K562 (cell line): ENCODE measurements at regions not wholly inside any gene's neighbourhood (a gene's known extent, or its start where the extent isn't known, plus 50 kb on each side); places are given as distances from the start of the nearest gene placed in this dataset.

Experiments
- ATAC-seq: fragments of 200-7000 bp; cut with Tn5 transposase; 3 replicates; pipeline ENCODE4 v1.9.1; 2020; ENCODE audit warnings: moderate library complexity
- BruUV-seq: library from RNA; stranded (reverse); fragments of 400-500 nt; replicated peaks from 2 replicates; lab custom pipeline; 2021; lab: Mats Ljungman, UMichigan
- CTCF ChIA-PET: fragments of 300-600 bp; formaldehyde crosslinking; extraction: SDS; loops from one replicate; lab custom pipeline; 2021; ENCODE audit warnings: low intra/inter-chr PET ratio; lab: Yijun Ruan, JAX
- POLR2A ChIA-PET: fragments of 300-600, 350-650 bp; sonication (Branson Sonifier 250); formaldehyde crosslinking; extraction: SDS; loops from one replicate; lab custom pipeline; 2021; ENCODE audit warnings: antibody characterized with exemption, inconsistent platforms; lab: Yijun Ruan, JAX
- DNase-seq, 4 experiments: peaks; one replicate each; pipeline versions ENCODE4 v3.0.0 to v3.0.0-alpha.2; 2011 to 2018; ENCODE audit warnings: low spot score in 3 of 4, mixed read lengths in 3 of 4; ENCODE audit errors: extremely low read depth in 1 of 4
- FAIRE-seq: peaks from 2 replicates; lab custom pipeline; 2011; peaks lifted over from hg19 to GRCh38; lab: Jason Lieb, UNC
- H2AFZ ChIP-seq: 2 replicates; pipeline ENCODE4 v1.6.0; 2011; ENCODE audit warnings: low read depth, low read length, control low read depth, inconsistent platforms
- H3K27ac ChIP-seq: fragments of 200-600 bp; 3 replicates; pipeline ENCODE4 v1.8.0; 2011; ENCODE audit warnings: low read depth, mild to moderate bottlenecking, control low read depth, inconsistent platforms, low read length, moderate library complexity, mixed read lengths; ENCODE audit errors: extremely low read depth
- H3K27me3 ChIP-seq, 2 experiments: fragments of 300-600 bp in 1 of 2; 2 replicates in 1 of 2; 3 replicates in 1 of 2; pipeline versions ENCODE4 v1.6.0 to v1.8.0; 2011; ENCODE audit warnings: inconsistent platforms in 2 of 2, low read length in 2 of 2, mild to moderate bottlenecking in 1 of 2, mixed read lengths in 1 of 2, moderate library complexity in 1 of 2; ENCODE audit not compliant: control insufficient read depth in 2 of 2, insufficient read depth in 2 of 2
- H3K36me3 ChIP-seq: fragments of 300-600 bp; 3 replicates; pipeline ENCODE4 v1.8.0; 2011; ENCODE audit warnings: mild to moderate bottlenecking, low read length, inconsistent platforms; ENCODE audit not compliant: control insufficient read depth, insufficient read depth
- H3K4me1 ChIP-seq, 2 experiments: fragments of 200-600 bp in 1 of 2; replicated peaks in 1 of 2; 2 replicates in 1 of 2; 3 replicates in 1 of 2; pipeline versions ENCODE4 v1.5.1 to v1.8.0; 2011; ENCODE audit warnings: inconsistent platforms in 2 of 2, low read length in 2 of 2, mild to moderate bottlenecking in 1 of 2, mixed read lengths in 1 of 2, moderate library complexity in 1 of 2; ENCODE audit not compliant: control insufficient read depth in 2 of 2, insufficient read depth in 2 of 2
- H3K4me2 ChIP-seq: 2 replicates; pipeline ENCODE4 v1.6.1; 2011; ENCODE audit warnings: low read length, control low read depth, inconsistent platforms, mixed read lengths; ENCODE audit not compliant: insufficient read depth
- H3K4me3 ChIP-seq: fragments of 200-600 bp; sonication (generic), shearing (Covaris generic); 2 replicates; pipeline ENCODE4 v1.5.1; 2016; ENCODE audit warnings: control low read depth, inconsistent platforms
- H3K79me2 ChIP-seq: fragments of 200-600 bp; 3 replicates; pipeline ENCODE4 v1.8.0; 2011; ENCODE audit warnings: low read length, inconsistent platforms; ENCODE audit not compliant: control insufficient read depth, insufficient read depth
- H3K9ac ChIP-seq, 2 experiments: 2 replicates each; pipeline versions ENCODE4 v1.6.0 to v1.6.1; 2011; ENCODE audit warnings: low read depth in 2 of 2, low read length in 2 of 2, control low read depth in 1 of 2, inconsistent platforms in 1 of 2, mild to moderate bottlenecking in 1 of 2, mixed read lengths in 1 of 2; ENCODE audit not compliant: insufficient read depth in 1 of 2
- H3K9me1 ChIP-seq: one replicate; pipeline ENCODE4 v1.6.0; 2011; ENCODE audit warnings: inconsistent platforms, mild to moderate bottlenecking, low read length, moderate library complexity; ENCODE audit not compliant: control insufficient read depth, insufficient read depth
- H3K9me3 ChIP-seq: replicated peaks from 2 replicates; pipeline ENCODE4 v1.5.1; 2011; ENCODE audit warnings: low read depth, low read length, inconsistent platforms; ENCODE audit not compliant: control insufficient read depth, insufficient read depth
- H4K20me1 ChIP-seq: replicated peaks from 2 replicates; pipeline ENCODE4 v1.6.1; 2011; ENCODE audit warnings: low read length, inconsistent platforms, mixed read lengths; ENCODE audit not compliant: control insufficient read depth, insufficient read depth
- CSDE1 ChIP-seq, 2 experiments: fragments of 450-650 bp; IDR thresholded peaks; 2 replicates each; pipeline ENCODE4 v1.6.1; 2016; ENCODE audit warnings: mild to moderate bottlenecking in 1 of 2
- DLX4 ChIP-seq: fragments of 250-450 bp; sonication (Bioruptor Pico); IDR thresholded peaks from 2 replicates; pipeline ENCODE4 v1.6.1; 2021; ENCODE audit warnings: mild to moderate bottlenecking
- LCOR ChIP-seq: sonication (generic); formaldehyde crosslinking; IDR thresholded peaks from 2 replicates; pipeline ENCODE4 v1.8.0; 2022; ENCODE audit warnings: mild to moderate bottlenecking, missing genetic modification reagents
- NFRKB ChIP-seq: fragments of 450-650 bp; IDR thresholded peaks from 2 replicates; pipeline ENCODE4 v1.6.1; 2016; ENCODE audit warnings: low read depth
- POLR2H ChIP-seq: IDR thresholded peaks from 2 replicates; pipeline ENCODE4 v1.6.1; 2016; ENCODE audit warnings: missing genetic modification characterization, low read depth, mild to moderate bottlenecking, control low read depth, missing compliant biosample characterization, moderate library complexity
- SREBF2 ChIP-seq: sonication (generic); formaldehyde crosslinking; IDR thresholded peaks from 2 replicates; pipeline ENCODE4 v1.4.0; 2020; ENCODE audit warnings: mild to moderate bottlenecking, missing genetic modification reagents
- TSC22D4 ChIP-seq: fragments of 450-650 bp; IDR thresholded peaks from 2 replicates; pipeline ENCODE4 v1.6.1; 2016; ENCODE audit warnings: missing genetic modification characterization, missing biosample characterization, control low read depth
- ZBTB5 ChIP-seq: fragments of 450-650 bp; IDR thresholded peaks from 2 replicates; pipeline ENCODE4 v1.6.1; 2017; ENCODE audit warnings: antibody characterized with exemption
- ZNF57 ChIP-seq: fragments of 450-650 bp; formaldehyde crosslinking; IDR thresholded peaks from 2 replicates; pipeline ENCODE4 v1.4.0; 2020; ENCODE audit warnings: mild to moderate bottlenecking, moderate library complexity
- ZNF780A ChIP-seq: fragments of 250-450 bp; sonication (Bioruptor Pico); IDR thresholded peaks from 2 replicates; pipeline ENCODE4 v1.5.0; 2021; ENCODE audit warnings: mild to moderate bottlenecking
- WGBS: fragments of 100-300 bp; shearing (Covaris generic); methylation state at CpG from one replicate; pipeline ENCODE4 v1.1.6; 2016; ENCODE audit warnings: low coverage, mixed read lengths; ENCODE audit not compliant: insufficient coverage; ENCODE audit errors: missing lambda C conversion rate; 5-methylcytosine and 5-hydroxymethylcytosine counted together
- in situ Hi-C: fragments of 300-500 bp; cut with MboI; formaldehyde crosslinking; loops from 4 replicates; pipeline ENCODE4 v1.15.0; 2018; ENCODE audit warnings: inconsistent platforms, mixed read lengths
- intact Hi-C: fragments of 100-400 bp; cut with micrococcal nuclease; formaldehyde crosslinking; loops from 2 replicates; pipeline ENCODE4 v1.14.2; 2022
- TF ChIP-seq, protein P1 (sequence below): fragments of 200-800 bp; sonication (Bioruptor generic); IDR thresholded peaks from 2 replicates; pipeline ENCODE4 v1.6.1; 2017; ENCODE audit warnings: missing genetic modification characterization, missing compliant biosample characterization
- TF ChIP-seq, protein P2 (sequence below): fragments of 450-650 bp; formaldehyde crosslinking; conservative IDR thresholded peaks from 2 replicates; pipeline ENCODE4 v1.4.0; 2022; ENCODE audit warnings: mild to moderate bottlenecking, missing genetic modification characterization

DNA sequence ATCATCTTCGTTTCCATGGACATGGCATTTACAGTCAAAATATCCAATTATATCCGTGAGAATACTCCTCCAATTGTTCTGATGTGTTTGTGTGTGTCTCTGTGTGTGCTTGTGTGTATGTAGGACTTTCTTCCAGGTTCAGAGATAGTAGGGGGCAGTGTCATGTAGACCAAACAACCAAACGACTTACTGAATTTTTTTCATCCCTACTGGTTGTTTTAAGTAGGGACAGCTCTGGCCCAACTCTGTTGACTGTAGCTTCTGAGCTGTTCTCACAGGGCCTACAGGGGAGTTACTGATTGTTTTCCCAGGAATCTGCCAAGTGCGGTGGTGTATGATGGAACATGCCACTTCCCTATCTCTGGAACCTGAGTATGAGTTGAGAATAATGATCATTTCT, 69.6 kb downstream of the ETAA1 start:
- 4% methylated on average over 4 of the region's 4 CpGs for WGBS
- BruUV-seq = no TSS peak
- CTCF ChIA-PET = no interaction called here
- Histone ChIP-seq H2AFZ (no peak overlapping the region), H3K4me2 (no peak overlapping the region), H3K36me3 (no peaks in the 10 kb centered on the region), H3K27me3 (no peaks in the 10 kb centered on the region), H4K20me1 (no peaks in the 10 kb centered on the region), H3K9ac (no peak overlapping the region), H3K9me1 (no peaks in the 10 kb centered on the region), H3K4me1 (no peaks in the 10 kb centered on the region), H3K4me3 (no peak overlapping the region), H3K27ac (no peak overlapping the region), H3K79me2 (no peaks in the 10 kb centered on the region), H3K9me3 (no peaks in the 10 kb centered on the region)
- DNase-seq = no peak
- intact Hi-C loops (no loop called here), in situ Hi-C loops (no loop called here)
- no peak for TF ChIP-seq CSDE1 (IDR thresholded peaks at IDR 0.05)
- no peak for TF ChIP-seq SREBF2 (CRISPR knock-in tag)
- no peak for TF ChIP-seq ZNF57
- no peak for TF ChIP-seq ZNF780A
- no peak for TF ChIP-seq TSC22D4
- no peak for TF ChIP-seq LCOR
- FAIRE-seq = no peak
- POLR2A ChIA-PET = interaction anchor here (0.7 kb wide), 1 partner anchor 31 kb away, joined by 3 read pairs; no protein-coding TSS in a partner anchor
- ATAC-seq = no peak

DNA sequence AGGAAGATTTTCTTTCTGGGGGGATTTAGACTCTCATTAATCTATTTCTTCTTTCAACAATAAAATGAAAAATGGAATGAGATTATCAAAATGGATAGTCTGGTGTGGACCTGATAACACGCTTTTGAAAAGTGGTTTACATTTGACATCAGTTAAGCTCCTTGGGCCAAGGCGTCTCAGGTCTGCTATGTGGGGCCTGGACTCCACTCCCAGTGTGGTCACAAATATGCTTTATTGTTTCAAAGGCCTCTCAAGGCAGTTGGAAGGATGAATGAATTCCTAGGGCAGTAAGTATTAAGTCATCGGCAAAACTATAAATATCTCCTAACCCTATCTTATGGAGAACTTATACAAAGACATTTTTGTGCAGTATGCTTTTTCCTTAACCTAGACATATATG, 74.5 kb downstream of the ETAA1 start:
- CTCF ChIA-PET = no interaction called here
- Histone ChIP-seq H3K9me1 (no peaks in the 10 kb centered on the region), H3K4me2 (no peak overlapping the region), H3K27ac (no peak overlapping the region), H3K79me2 (no peaks in the 10 kb centered on the region), H3K27me3 (no peaks in the 10 kb centered on the region), H3K4me3 (no peak overlapping the region), H3K9ac (no peak overlapping the region), H3K36me3 (no peaks in the 10 kb centered on the region), H2AFZ (no peak overlapping the region), H3K4me1 (no peaks in the 10 kb centered on the region), H4K20me1 (no peaks in the 10 kb centered on the region), H3K9me3 (no peaks in the 10 kb centered on the region)
- POLR2A ChIA-PET = no interaction called here
- in situ Hi-C loops (no loop called here), intact Hi-C loops (loop anchor here (10.0 kb wide), 3 partner anchors 777 to 1037 kb away; partner anchors contain the start of gene MEIS1)
- DNase-seq (no peak), ATAC-seq (no peak), FAIRE-seq (no peak)
- WGBS = 0% methylated on average over 3 of the region's 3 CpGs
- no TSS peak for BruUV-seq
- TF ChIP-seq DLX4 = no peak
- no peak for TF ChIP-seq POLR2H
- TF ChIP-seq, protein P1, sequence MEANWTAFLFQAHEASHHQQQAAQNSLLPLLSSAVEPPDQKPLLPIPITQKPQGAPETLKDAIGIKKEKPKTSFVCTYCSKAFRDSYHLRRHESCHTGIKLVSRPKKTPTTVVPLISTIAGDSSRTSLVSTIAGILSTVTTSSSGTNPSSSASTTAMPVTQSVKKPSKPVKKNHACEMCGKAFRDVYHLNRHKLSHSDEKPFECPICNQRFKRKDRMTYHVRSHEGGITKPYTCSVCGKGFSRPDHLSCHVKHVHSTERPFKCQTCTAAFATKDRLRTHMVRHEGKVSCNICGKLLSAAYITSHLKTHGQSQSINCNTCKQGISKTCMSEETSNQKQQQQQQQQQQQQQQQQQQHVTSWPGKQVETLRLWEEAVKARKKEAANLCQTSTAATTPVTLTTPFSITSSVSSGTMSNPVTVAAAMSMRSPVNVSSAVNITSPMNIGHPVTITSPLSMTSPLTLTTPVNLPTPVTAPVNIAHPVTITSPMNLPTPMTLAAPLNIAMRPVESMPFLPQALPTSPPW (CRISPR knock-in tag) = no peak
- TF ChIP-seq ZBTB5 = no peak
- no peak for TF ChIP-seq NFRKB
- TF ChIP-seq, protein P2, sequence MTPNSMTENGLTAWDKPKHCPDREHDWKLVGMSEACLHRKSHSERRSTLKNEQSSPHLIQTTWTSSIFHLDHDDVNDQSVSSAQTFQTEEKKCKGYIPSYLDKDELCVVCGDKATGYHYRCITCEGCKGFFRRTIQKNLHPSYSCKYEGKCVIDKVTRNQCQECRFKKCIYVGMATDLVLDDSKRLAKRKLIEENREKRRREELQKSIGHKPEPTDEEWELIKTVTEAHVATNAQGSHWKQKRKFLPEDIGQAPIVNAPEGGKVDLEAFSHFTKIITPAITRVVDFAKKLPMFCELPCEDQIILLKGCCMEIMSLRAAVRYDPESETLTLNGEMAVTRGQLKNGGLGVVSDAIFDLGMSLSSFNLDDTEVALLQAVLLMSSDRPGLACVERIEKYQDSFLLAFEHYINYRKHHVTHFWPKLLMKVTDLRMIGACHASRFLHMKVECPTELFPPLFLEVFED = no peak
